NCI-H146 (cell line): ENCODE measurements at regions not wholly inside any gene's neighbourhood (a gene's known extent, or its start where the extent isn't known, plus 50 kb on each side); places are given as distances from the start of the nearest gene placed in this dataset.

Experiments used
- DNase-seq: peaks from one replicate; lab custom pipeline; 2025; lab: John Stamatoyannopoulos, UW

DNA sequence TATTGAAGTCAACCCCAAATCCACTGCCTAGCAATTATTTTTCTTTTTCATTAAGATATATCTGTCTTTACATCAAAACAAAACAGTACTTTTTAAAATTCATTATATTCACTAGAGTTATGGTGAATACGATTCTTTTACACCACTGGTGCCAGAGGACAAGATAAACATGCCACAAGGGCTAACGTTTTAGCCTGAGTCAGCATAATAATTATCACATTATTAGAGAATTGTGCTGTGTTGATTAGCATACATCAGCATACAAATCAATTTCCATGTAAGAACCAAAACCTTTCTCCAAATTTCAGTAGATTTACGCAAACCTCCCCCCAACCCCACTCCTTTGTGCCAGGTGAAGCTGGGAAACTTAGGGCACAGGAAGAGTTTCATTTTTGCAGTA, 131.1 kb upstream of the TMEM106B start:
- DNase-seq: no peak

DNA sequence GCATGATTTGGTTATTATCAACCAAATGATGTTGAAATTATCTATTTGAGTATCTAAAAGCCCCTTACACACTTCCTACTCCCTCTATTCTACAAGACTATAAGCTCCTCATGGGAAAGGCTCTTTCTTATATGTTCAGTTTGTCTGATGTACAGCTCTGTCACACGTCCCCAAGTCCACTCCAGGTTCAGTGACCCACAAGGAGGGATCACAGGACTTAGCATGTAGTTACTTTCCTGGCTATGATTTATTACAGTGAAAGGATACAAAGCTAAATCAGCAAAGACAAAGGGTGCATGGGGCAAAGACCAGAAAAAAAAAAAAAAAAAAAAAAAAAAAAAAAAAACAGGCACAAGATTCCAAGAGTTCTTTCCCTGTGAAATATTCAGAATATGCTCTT, 125.6 kb upstream of the TMEM106B start:
- no peak for DNase-seq

DNA sequence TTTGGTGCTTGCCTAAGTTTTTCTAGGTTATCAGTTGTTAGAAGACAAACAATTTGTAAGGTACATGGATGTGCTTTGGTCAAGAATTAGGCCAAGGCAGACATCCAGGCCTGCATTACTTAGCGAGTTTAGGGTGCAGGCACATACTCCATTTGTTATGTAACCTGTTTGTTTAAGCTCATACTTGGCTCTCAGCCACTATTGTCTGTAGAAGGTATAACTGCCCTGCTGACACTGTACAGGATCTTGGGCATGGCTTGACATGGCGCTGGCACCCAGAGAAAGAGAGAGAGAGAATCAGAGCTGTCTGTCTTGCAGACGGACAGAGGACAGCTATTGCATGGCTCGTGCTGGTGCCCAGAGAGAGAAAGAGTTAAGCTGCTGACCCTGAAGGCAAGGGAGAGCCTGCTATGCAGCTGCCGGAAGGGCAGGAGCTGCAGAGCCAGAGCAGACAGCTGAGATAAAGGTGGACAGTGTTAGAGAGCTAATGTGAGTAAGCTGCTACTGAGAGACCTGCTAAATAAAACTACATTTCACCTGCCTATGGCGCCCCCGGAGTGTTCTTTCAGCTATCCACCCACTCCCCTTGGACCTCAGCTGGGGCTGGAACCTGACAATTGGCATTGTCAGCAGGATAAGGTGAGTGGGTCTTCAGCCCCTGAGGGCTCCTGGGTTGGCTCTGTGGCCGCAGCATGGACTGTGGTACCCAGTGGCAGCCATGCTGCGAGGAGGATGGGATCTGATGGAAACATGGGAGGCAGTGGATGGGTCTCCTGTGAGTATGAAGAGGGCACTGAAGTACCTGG, 120.9 kb upstream of the TMEM106B start:
- peak; percentile 49 for DNase-seq

DNA sequence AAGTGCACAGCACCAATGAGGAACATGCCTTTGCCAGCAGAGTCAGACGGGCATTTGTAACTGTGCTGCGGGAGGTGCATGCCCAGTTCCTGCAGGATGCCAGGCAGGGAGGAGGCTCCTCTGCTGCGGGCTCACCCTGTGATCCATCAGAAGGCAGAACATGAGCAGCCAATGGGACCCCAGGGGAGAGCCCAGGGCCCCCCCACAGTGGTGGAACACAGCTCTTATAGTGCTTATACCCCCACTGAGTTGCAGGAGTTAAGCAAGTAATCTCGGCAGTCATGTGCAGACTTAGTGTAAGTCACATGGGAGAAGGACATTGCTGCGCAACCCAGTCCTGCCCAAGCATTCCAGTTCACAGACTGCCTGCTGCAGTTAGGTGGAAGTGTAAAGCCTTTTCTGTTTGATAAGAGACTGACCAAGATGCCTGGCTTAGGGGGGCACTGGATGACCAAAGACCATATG, 120.3 kb upstream of the TMEM106B start:
- peak; percentile 49 for DNase-seq

DNA sequence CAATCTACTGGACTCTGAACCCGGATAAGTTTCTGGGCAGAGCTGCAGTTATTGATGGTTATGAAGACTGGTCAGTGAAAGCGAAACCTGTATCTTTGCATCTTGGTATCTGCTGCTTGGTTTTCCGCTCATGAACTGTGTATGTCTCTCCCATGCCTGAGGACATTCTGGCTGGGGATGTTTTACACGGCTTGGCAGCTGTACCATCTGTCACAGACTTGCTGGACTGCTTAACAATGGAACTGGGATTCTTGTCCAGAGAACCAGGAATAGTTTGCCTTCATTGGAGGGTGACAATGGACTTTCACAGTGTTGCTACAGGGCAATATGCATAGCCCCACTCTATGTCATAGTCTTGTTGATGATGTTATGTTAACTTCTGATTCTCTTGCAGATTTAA, 119.9 kb upstream of the TMEM106B start:
- DNase-seq: peak; percentile 39

DNA sequence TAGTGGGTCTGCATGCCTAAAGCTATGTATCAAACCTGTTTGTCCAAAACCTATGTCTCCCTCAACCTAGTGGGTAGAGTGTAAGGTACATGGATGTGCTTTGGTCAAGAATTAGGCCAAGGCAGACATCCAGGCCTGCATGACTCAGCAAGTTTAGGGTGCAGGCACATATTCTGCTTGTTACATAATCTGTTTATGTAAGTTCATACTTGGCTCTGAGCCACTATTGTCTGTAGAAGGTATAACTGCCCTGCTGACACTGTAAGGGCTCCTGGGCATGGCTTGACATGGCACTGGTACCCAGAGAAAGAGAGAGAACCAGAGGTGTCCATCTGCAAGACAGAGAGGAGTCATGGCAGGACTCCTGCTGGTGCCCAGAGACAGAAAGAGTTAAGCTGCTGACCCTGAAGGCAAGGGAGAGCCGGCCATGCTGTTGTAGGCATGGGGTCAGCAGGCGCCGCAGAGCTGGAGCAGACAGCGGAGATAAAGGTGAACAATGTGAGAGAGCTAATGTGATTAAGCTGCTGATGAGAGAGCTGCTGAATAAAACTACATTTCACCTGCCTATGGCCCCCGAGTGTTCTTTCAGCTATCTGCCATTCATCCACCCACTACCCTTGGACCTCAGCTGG, 118.5 kb upstream of the TMEM106B start:
- DNase-seq: no peak

DNA sequence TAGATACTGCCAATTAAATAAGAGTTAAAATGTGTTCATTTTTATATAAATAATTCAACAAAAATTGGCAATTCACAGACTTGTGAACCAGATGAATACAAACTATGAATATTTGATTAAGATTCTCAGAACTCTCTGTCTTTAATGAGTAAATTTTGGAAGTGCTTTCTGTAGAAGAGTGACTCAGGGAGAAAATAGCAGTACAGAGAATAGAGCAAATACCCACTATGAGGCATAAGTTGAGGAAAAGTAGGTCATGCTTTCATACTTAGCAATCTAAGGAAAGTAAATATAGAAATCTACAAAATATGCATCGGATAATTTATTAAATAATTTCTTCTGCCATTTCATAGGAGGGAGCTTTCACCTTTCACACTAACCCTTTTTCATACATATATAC, 117.7 kb upstream of the TMEM106B start:
- DNase-seq: no peak

DNA sequence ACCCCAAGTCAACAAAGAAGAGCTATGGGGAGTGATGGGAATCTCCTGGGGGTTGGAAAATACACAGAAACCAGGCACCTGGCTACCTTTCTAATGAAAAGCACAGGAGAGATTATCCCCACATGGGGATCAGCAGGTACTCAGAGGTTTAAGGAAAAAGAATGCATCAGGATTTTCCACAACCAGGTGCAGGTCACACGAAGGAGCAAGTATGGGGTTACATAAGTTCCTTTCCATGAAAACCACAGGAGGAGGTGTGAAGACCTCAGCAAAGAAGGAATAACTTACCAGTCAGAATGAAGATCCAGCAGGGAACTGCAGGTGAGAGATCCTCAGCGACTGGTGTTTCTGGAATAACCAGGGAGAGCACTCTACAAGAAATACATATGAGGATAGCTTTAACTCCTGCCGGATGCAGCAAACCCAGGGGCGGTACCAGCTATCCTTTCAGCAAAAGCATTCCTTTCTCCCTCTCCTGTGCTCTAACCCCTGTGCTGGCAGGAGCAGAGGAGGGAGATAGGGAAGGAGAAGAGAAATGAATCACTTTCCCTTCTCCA, 116.7 kb upstream of the TMEM106B start:
- DNase-seq: no peak

DNA sequence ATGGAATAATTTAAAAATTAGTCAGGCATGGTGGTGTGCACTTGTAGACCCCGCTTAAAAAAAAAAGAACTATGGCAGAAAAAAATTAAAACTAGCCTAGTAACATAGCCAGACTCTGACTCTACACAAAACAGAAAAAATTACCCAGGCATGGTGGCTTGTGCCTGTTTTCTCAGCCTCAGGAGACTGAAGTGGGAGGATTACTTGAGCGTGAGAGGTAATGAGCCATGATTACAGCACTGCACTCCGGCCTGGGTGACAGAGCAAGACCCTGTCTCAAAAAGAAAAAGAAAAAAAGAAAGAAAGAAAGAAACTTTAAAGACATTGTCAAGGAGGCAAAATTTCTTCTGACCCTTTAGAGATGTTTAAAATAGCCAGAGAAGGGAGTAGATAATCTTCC, 109.0 kb upstream of the TMEM106B start:
- DNase-seq: no peak

DNA sequence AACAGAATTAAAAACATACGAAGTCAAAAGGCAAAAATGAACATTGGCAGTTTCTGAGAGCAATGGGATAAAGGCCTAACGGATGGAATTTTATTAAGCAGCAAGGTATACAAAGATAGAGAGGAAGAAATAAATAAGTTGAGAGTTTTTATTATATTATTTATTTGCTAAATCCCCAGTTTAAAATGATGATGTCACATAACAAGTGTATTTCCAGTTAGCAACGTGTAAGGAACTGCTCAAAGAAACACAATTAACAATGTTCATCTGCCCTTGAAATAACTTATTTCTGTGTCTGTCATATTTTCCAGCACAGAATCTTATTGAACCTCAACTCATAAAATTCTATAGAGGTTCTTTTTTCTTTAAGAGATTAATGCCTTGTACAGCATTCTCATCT, 108.6 kb upstream of the TMEM106B start:
- no peak for DNase-seq

DNA sequence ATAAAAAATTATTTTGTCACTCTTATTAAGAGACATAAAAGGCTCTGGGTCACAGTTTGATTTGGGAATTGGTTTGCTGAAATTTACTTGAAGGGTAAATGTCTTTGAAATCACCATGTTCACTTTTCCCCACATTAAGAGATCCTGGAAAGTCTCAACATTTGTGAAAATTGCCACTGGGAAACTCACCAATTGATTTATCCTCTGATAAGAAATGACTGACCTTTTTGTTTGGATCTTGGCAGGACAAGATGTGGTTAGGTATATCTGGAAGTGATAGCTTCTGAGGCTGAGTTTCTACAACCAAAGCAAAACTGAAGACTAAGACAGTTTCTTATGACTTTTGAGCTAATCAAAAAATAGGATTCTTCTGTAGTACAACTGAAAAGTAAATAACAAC, 107.1 kb upstream of the TMEM106B start:
- no peak for DNase-seq

DNA sequence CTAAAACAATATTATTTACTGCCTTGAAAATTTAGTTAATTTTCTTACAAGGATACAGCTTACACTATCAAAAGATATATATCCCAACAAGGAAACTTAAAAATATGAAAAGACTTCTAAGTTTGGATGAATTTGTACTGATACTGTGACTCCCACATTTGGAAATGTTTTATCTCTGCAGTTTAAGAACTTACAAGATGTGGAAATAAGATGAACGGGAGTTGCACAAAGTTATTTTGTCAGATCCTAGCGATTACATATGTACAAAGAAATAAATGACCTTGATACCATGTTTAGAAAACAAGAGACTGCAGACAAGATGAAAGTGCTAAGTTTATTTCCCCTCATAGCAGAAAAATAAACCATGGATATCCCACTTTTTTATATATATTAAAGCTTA, 103.7 kb upstream of the TMEM106B start:
- no peak for DNase-seq

DNA sequence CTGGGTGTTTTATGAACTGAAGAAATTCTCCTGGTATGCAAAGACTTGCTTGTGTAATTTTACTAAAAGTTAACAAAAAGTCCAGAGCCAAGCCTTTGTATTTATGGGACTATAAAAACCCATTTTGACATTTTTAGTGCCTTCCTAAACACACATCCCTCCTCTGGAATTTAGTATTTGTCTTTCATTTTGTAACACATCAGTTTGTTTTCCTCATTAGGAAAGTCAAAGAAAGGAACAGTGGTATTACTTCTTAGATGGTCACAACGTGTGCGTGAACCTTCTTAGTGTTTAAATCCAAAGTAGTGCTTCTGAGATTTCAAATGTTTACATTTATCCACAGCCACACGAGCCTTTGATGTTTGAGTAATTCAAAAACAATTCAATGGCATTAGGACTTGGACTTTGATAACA, 103.2 kb upstream of the TMEM106B start:
- DNase-seq: no peak

DNA sequence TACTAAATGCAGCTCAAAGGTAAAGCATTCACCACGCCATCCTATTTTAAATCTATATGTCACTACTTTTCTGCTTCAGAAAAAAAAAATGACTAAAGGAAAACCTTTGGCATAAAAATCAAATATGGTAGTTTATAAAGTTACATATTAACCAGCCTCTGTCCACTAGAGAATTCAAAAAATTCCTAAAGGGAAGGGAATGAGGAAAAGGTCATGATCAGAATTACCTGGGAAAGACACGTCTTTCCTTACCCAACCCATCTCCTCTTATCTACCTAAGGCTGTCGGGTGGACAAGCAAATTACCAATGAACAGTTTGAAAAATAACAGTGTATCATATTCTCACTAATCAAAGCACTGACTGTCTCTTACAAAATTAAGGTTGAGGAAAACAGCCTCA, 100.7 kb upstream of the TMEM106B start:
- DNase-seq: no peak

DNA sequence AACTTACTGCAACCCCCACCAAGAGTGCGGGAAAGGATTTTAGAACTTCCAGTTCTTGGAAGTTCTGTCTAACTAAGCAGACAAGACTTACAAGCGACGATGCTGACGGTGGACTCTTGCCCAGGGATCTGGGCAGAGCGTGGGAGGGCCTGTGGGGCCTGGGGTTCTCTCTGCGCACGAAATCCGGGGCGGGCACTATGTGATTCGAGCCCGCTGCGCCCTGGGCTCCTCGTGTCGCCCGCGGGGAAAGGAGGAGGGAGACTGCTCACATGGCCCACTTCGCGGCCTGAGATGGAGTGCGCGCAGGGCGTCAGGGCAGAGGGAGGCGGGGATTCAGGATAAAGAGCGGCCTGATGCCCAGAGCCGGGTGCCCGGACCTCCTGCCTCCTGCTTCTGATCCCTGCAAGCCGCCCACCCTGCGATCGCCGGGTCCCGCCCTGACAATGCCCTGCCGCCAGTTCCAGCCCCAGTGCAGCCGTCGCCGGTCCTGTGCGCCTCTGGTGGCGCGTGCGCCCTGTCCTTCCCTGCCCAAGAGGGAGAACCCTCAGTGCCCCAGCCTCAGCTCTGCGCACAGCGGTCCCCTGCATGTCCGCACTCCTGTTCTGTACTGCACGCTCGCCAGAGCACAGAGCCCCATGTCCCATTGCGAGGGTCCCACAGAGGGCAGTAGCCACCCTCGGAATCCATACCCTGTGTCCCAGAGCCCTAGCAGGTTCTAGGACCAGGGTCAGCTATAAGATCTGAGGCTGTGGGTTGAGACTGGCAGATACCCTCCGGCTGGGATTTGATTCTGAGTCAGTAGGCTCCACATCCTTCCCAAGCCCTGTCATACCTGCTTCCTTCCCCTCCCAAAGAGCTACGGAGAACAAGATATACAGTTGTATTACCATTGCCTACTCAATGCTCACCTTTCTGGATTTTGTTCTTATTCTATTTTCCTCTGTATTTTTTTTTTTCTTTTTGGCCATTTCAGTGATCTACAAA, 99.4 kb upstream of the TMEM106B start:
- peak; percentile 43 for DNase-seq

DNA sequence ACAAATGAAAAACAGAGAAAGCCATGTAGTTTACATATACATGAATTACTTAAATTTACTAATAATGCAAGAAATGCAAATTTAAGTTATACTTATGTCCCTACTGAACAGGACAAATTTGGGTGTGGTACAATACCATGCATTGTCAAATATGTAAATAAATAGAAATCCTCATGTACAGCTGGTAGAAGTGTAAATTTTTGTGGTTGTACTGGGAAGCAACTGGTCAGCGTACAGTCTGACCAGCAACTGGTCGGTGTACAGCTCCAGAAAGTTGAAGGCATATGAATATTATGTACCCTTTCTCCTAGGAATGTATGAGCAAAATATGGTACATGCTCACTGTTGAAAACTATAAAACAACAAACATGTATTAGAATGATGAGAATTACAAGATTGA, 93.9 kb upstream of the TMEM106B start:
- DNase-seq: no peak

DNA sequence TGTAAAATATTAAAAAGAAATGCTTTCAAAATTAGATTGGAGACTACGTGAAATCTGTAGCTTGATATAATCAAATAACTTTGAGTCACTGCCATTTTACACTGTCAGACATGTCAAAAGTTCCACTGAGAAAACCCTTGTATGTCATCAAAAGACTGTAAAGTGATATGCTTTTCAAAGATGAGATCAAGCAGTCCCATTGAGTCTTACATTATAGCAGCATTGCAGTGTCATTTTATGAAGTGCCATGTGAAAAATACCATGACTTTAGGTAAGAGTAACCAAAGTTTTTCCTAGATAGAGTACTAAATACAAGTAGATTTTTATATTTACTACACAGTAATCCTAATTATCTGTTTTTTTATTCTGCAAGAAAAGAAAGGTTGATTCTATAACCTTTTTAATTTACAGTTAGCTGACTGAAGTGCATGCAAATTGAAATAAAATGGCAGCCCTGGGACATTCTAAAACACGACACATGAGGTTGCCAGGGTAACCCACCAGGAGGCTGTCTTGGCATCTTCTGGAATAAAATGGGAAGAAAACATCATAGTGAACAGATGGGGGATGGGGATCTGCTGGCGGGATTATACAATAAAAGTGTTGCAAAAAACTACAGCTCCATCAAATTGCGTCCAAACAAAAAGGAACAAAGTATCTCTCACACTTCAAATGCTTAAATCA, 91.3 kb upstream of the TMEM106B start:
- DNase-seq: peak; percentile 3

DNA sequence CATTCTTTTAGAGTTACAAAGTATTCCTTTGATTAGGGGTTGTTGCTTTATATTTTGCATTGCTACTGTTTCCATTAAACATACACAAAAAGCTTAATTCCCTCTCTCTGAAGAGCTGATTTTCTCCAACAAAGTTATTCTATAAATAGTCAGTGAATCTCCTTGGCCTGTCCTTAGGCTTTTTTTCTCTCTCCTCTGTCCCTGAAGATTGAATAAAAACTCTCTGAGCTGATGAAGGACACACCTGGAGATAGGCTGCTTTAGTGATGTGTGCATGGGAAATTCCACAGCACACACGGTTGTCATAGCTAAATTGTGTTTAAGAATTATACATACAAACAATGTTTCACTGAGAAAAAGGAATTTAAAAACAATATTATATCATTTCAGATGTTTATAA, 90.5 kb upstream of the TMEM106B start:
- DNase-seq: no peak

DNA sequence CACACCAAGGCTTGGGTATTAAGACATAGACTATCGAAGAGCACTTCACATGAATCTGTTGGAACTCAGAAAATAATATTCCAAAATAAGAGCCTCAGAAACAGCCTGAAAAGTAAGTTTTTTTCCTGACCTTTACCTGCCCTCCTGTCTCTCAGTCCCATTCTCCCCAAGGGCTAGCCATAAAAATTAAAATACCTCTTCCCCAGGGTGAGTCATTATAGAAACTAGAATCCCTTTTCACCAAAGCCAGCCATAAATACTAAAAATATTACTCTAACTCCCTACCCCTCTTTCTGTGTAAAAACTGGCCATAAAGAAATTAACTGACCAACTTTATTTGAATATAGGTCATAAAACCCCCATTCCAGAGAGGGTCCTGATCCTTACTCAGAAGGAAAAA, 87.9 kb upstream of the TMEM106B start:
- DNase-seq: no peak

DNA sequence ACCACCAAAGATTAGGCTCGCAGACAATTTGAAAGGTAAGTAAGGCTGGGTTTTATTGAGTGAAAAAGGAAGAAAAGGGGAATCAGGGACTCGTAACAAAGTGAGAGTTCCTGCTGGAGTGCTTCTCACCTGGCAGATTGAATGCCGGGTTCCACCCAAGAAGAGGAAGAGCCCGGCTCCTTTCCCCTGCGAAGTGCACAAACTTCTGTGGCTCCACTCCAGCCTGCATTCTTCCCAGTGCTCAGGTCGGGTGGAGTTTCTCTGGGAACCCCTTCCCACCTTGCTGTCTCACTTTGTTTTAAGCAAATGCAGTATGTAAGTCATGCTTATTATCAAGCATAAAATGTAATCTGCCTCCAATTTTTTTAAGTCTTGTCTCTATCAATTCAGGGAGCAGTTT, 87.1 kb upstream of the TMEM106B start:
- DNase-seq: no peak

DNA sequence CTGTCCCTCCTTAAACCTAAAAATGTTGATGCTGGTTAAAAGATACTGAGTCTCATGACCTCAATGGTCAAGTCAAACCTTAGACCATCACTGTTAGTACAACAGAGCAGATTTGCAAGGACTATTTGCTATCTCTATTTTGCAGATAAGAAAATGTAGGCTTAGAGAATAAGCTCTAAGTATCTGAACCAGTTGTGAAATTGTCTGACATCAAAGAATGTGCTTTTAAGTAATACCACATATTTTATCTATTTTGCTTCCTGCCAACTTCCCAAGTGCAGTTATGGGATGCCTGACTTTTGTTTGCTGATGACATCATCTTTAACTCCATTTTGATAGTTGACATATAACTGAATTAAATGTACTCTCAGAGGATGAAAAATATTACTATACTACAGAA, 83.6 kb upstream of the TMEM106B start:
- DNase-seq: no peak

DNA sequence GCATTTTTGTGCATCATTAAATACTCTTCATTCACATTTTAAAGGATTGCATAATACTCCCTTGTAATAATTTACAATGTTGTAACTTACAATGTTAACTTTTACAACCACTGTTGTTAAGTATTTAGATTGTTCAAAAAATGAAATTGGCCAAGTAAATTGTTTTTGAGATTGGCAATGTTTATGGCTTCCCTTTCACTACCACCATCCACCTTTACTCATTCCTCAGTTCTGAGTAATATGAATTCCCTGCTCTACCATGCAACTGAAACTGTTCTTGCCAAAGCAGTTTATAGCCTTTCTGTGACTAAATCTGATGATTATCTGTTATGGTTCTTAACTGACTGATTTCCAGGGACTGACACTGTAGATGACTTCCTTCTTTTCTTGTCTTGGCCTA, 80.5 kb upstream of the TMEM106B start:
- no peak for DNase-seq
